Mucosa of rectum (tissue), 2 donors: ENCODE measurements at regions not wholly inside any gene's neighbourhood (a gene's known extent, or its start where the extent isn't known, plus 50 kb on each side); places are given as distances from the start of the nearest gene placed in this dataset.
"Not testable (repeated sequence)": the region's sequence is repeated elsewhere in the genome, so short reads cannot be mapped to it uniquely, and the experiment has no call there.

Experiments
- H3K27ac ChIP-seq, 2 donors: one replicate each; pipeline ENCODE4 v1.7.0; 2013; ENCODE audit warnings: inconsistent platforms in 2 of 2, low read depth in 2 of 2, low read length in 2 of 2
- H3K27me3 ChIP-seq, 2 donors: one replicate each; pipeline ENCODE4 v1.7.0; 2013; ENCODE audit warnings: low read length in 2 of 2; ENCODE audit not compliant: control insufficient read depth in 2 of 2, insufficient read depth in 2 of 2
- H3K36me3 ChIP-seq, 2 donors: one replicate each; pipeline ENCODE4 v1.7.0; 2013; ENCODE audit warnings: low read length in 2 of 2; ENCODE audit not compliant: control insufficient read depth in 2 of 2, insufficient read depth in 2 of 2
- H3K4me1 ChIP-seq, 2 donors: one replicate each; pipeline ENCODE4 v1.7.0; 2013; ENCODE audit warnings: low read length in 2 of 2, mild to moderate bottlenecking in 1 of 2; ENCODE audit not compliant: control insufficient read depth in 2 of 2, insufficient read depth in 2 of 2
- H3K4me3 ChIP-seq, 2 donors: one replicate each; pipeline ENCODE4 v1.7.0; 2013; ENCODE audit warnings: low read length in 2 of 2
- H3K9ac ChIP-seq, 2 donors: one replicate each; pipeline ENCODE4 v1.7.0; 2013; ENCODE audit warnings: low read length in 2 of 2, low read depth in 1 of 2, mild to moderate bottlenecking in 1 of 2
- H3K9me3 ChIP-seq, 2 donors: one replicate each; pipeline ENCODE4 v1.7.0; 2013; ENCODE audit warnings: low read length in 2 of 2; ENCODE audit not compliant: control insufficient read depth in 2 of 2
- donor health status: healthy.
- donor health status: Normal muscosa, but diverticular disease.

GRCh38 chr3:15982243-15982642 is 184.5 kb upstream of the ANKRD28 start:
- H3K9me3 ChIP-seq, result no peaks in the 10 kb centered on the region
- no peak overlapping the region for H3K4me3 ChIP-seq
- H3K4me1 ChIP-seq, result no peaks in the 10 kb centered on the region
- H3K36me3 ChIP-seq, result no peaks in the 10 kb centered on the region
- H3K27ac ChIP-seq, result no peak overlapping the region
- no peaks in the 10 kb centered on the region for H3K27me3 ChIP-seq
- no peak overlapping the region for H3K9ac ChIP-seq

GRCh38 chr3:15982667-15983196 is 185.0 kb upstream of the ANKRD28 start:
- H3K27me3 ChIP-seq, result no peaks in the 10 kb centered on the region
- no peak overlapping the region for H3K4me3 ChIP-seq
- no peak overlapping the region for H3K9ac ChIP-seq

GRCh38 chr3:15983232-15983631 is 185.5 kb upstream of the ANKRD28 start:
- no peaks in the 10 kb centered on the region for H3K36me3 ChIP-seq
- H3K9ac ChIP-seq, result no peak overlapping the region
- no peaks in the 10 kb centered on the region for H3K4me1 ChIP-seq
- H3K27me3 ChIP-seq, result no peaks in the 10 kb centered on the region
- H3K9me3 ChIP-seq, result no peaks in the 10 kb centered on the region
- no peak overlapping the region for H3K27ac ChIP-seq
- no peak overlapping the region for H3K4me3 ChIP-seq

More at GRCh38 chr3:15982667-15983196, 185.0 kb upstream of the ANKRD28 start:
- no peaks in the 10 kb centered on the region for H3K9me3 ChIP-seq
- no peaks in the 10 kb centered on the region for H3K4me1 ChIP-seq
- H3K27ac ChIP-seq, result no peak overlapping the region
- H3K36me3 ChIP-seq, result no peaks in the 10 kb centered on the region

GRCh38 chr3:15983693-15984092 is 185.9 kb upstream of the ANKRD28 start:
- Histone ChIP-seq H3K27ac (no peak overlapping the region), H3K4me3 (no peak overlapping the region), H3K27me3 (no peaks in the 10 kb centered on the region), H3K4me1 (no peaks in the 10 kb centered on the region), H3K9ac (no peak overlapping the region), H3K36me3 (no peaks in the 10 kb centered on the region), H3K9me3 (no peaks in the 10 kb centered on the region)

- H3K27ac ChIP-seq, result no peak overlapping the region
- H3K36me3 ChIP-seq, result no peaks in the 10 kb centered on the region
- H3K4me3 ChIP-seq, result no peak overlapping the region
- no peaks in the 10 kb centered on the region for H3K9me3 ChIP-seq
- no peaks in the 10 kb centered on the region for H3K27me3 ChIP-seq
- H3K9ac ChIP-seq, result no peak overlapping the region
- no peaks in the 10 kb centered on the region for H3K4me1 ChIP-seq
Measured at GRCh38 chr3:15989419-15989818, 185.1 kb upstream of the GALNT15 start.

- not testable (repeated sequence) for H3K36me3 ChIP-seq, H3K27ac ChIP-seq, H3K27me3 ChIP-seq, H3K9me3 ChIP-seq, H3K4me1 ChIP-seq, H3K9ac ChIP-seq, H3K4me3 ChIP-seq
Measured at GRCh38 chr3:15993660-15994059, 180.8 kb upstream of the GALNT15 start.

GRCh38 chr3:15996496-15996895 is 178.0 kb upstream of the GALNT15 start:
- H3K4me3 ChIP-seq, H3K4me1 ChIP-seq, H3K36me3 ChIP-seq, H3K9me3 ChIP-seq, H3K27ac ChIP-seq, H3K9ac ChIP-seq, H3K27me3 ChIP-seq: not testable (repeated sequence)

- no peaks in the 10 kb centered on the region for H3K4me1 ChIP-seq
- no peaks in the 10 kb centered on the region for H3K27me3 ChIP-seq
- H3K36me3 ChIP-seq, result no peaks in the 10 kb centered on the region
- no peak overlapping the region for H3K27ac ChIP-seq
- H3K9ac ChIP-seq, result no peak overlapping the region
- H3K9me3 ChIP-seq, result no peaks in the 10 kb centered on the region
- H3K4me3 ChIP-seq, result no peak overlapping the region
Measured at GRCh38 chr3:15997274-15997943, 177.1 kb upstream of the GALNT15 start.

- Histone ChIP-seq H3K4me1 (no peaks in the 10 kb centered on the region), H3K27ac (no peak overlapping the region), H3K9me3 (no peaks in the 10 kb centered on the region), H3K9ac (no peak overlapping the region), H3K4me3 (no peak overlapping the region), H3K36me3 (no peaks in the 10 kb centered on the region), H3K27me3 (no peaks in the 10 kb centered on the region)
Measured at GRCh38 chr3:15998911-15999310, 175.6 kb upstream of the GALNT15 start.

- Histone ChIP-seq H3K4me1 (no peaks in the 10 kb centered on the region), H3K36me3 (no peaks in the 10 kb centered on the region), H3K9ac (no peak overlapping the region), H3K4me3 (no peak overlapping the region), H3K27me3 (no peaks in the 10 kb centered on the region), H3K9me3 (no peaks in the 10 kb centered on the region), H3K27ac (no peak overlapping the region)
Measured at GRCh38 chr3:16004812-16005211, 169.7 kb upstream of the GALNT15 start.
